Peyer's patch (tissue), 4 donors: ENCODE measurements at regions not wholly inside any gene's neighbourhood (a gene's known extent, or its start where the extent isn't known, plus 50 kb on each side); places are given as distances from the start of the nearest gene placed in this dataset.

Source experiments
- CTCF ChIP-seq, 6 experiments: fragments of 450-650 bp in 4 of 6; fragments of 200-600 bp in 2 of 6; sonication (generic) in 1 of 6; IDR thresholded peaks; one replicate each; pipeline ENCODE4 v1.5.1; 2017 to 2019; ENCODE audit warnings: antibody characterized with exemption in 6 of 6, mild to moderate bottlenecking in 3 of 6, moderate library complexity in 1 of 6
- POLR2A ChIP-seq, 2 donors: fragments of 450-650 bp; IDR thresholded peaks; one replicate each; pipeline ENCODE4 v1.5.1; 2017; ENCODE audit warnings: antibody characterized with exemption in 2 of 2, mild to moderate bottlenecking in 2 of 2, moderate library complexity in 2 of 2

- no peak for TF ChIP-seq CTCF (IDR thresholded peaks at IDR 0.05)
- no peak for TF ChIP-seq POLR2A (IDR thresholded peaks at IDR 0.05)
Observed at GRCh38 chr7:119382726-119383125, 890.2 kb upstream of the KCND2 start.
